HepG2 (cell line): ENCODE measurements at regions not wholly inside any gene's neighbourhood (a gene's known extent, or its start where the extent isn't known, plus 50 kb on each side); places are given as distances from the start of the nearest gene placed in this dataset.

Experiments used
- CBFB ChIP-seq: sonication (generic); formaldehyde crosslinking; IDR thresholded peaks from 2 replicates; pipeline ENCODE4 v1.4.0; 2020; ENCODE audit warnings: missing genetic modification reagents
- ETV6 ChIP-seq: sonication (generic); formaldehyde crosslinking; conservative IDR thresholded peaks from 2 replicates; pipeline ENCODE4 v1.4.0; 2020; ENCODE audit warnings: missing genetic modification reagents
- FOSL2 ChIP-seq: sonication (generic); formaldehyde crosslinking; IDR thresholded peaks from 2 replicates; pipeline ENCODE4 v1.4.0; 2020; ENCODE audit warnings: missing genetic modification reagents
- NONO ChIP-seq, 2 experiments: fragments of 450-650 bp in 1 of 2; sonication (generic) in 1 of 2; formaldehyde crosslinking in 1 of 2; IDR thresholded peaks in 1 of 2; conservative IDR thresholded peaks in 1 of 2; 2 replicates each; pipeline versions ENCODE4 v1.6.1 to v1.8.0; 2017 to 2022; ENCODE audit warnings: mild to moderate bottlenecking in 1 of 2, missing genetic modification reagents in 1 of 2, moderate library complexity in 1 of 2
- NR0B2 ChIP-seq: sonication (generic); formaldehyde crosslinking; IDR thresholded peaks from 2 replicates; pipeline ENCODE4 v1.4.0; 2020; ENCODE audit warnings: mild to moderate bottlenecking, missing genetic modification reagents
- PHF21A ChIP-seq: sonication (generic); formaldehyde crosslinking; IDR thresholded peaks from 2 replicates; pipeline ENCODE4 v1.5.0; 2020; ENCODE audit warnings: mild to moderate bottlenecking, missing genetic modification reagents
- REXO4 ChIP-seq: sonication (generic); formaldehyde crosslinking; IDR thresholded peaks from 2 replicates; pipeline ENCODE4 v1.8.0; 2022; ENCODE audit warnings: missing genetic modification reagents, mild to moderate bottlenecking, borderline replicate concordance
- USF2 ChIP-seq, 2 experiments: sonication (generic) in 1 of 2; formaldehyde crosslinking in 1 of 2; IDR thresholded peaks; 2 replicates each; pipeline versions ENCODE4 v1.5.1 to v1.6.1; 2011 to 2020; ENCODE audit warnings: borderline replicate concordance in 1 of 2, low read depth in 1 of 2, low read length in 1 of 2, mild to moderate bottlenecking in 1 of 2, missing genetic modification reagents in 1 of 2, moderate library complexity in 1 of 2
- ZNF543 ChIP-seq: sonication (generic); formaldehyde crosslinking; IDR thresholded peaks from 2 replicates; pipeline ENCODE4 v1.4.0; 2020; ENCODE audit warnings: mild to moderate bottlenecking, missing genetic modification reagents
- ZNF660 ChIP-seq: sonication (generic); formaldehyde crosslinking; IDR thresholded peaks from 2 replicates; pipeline ENCODE4 v1.5.1; 2020; ENCODE audit warnings: mild to moderate bottlenecking, low read depth, missing genetic modification reagents, borderline replicate concordance
- TF ChIP-seq, protein P1 (sequence below): sonication (generic); formaldehyde crosslinking; IDR thresholded peaks from 2 replicates; pipeline ENCODE4 v1.5.0; 2020; ENCODE audit warnings: mild to moderate bottlenecking, missing genetic modification reagents, moderate library complexity
- TF ChIP-seq, protein P2 (sequence below): IDR thresholded peaks from 2 replicates; pipeline ENCODE4 v1.6.1; 2016; ENCODE audit warnings: mild to moderate bottlenecking, missing biosample characterization, missing genetic modification reagents

GRCh38 chr2:234626566-234627130, 129.8 kb upstream of the ARL4C start:
- TF ChIP-seq, protein P1, sequence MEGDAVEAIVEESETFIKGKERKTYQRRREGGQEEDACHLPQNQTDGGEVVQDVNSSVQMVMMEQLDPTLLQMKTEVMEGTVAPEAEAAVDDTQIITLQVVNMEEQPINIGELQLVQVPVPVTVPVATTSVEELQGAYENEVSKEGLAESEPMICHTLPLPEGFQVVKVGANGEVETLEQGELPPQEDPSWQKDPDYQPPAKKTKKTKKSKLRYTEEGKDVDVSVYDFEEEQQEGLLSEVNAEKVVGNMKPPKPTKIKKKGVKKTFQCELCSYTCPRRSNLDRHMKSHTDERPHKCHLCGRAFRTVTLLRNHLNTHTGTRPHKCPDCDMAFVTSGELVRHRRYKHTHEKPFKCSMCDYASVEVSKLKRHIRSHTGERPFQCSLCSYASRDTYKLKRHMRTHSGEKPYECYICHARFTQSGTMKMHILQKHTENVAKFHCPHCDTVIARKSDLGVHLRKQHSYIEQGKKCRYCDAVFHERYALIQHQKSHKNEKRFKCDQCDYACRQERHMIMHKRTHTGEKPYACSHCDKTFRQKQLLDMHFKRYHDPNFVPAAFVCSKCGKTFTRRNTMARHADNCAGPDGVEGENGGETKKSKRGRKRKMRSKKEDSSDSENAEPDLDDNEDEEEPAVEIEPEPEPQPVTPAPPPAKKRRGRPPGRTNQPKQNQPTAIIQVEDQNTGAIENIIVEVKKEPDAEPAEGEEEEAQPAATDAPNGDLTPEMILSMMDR (CRISPR knock-in tag) = no peak
- TF ChIP-seq PHF21A (CRISPR knock-in tag) = no peak
- TF ChIP-seq, protein P2, sequence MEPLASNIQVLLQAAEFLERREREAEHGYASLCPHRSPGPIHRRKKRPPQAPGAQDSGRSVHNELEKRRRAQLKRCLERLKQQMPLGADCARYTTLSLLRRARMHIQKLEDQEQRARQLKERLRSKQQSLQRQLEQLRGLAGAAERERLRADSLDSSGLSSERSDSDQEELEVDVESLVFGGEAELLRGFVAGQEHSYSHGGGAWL (CRISPR knock-in tag) = no peak
- TF ChIP-seq ZNF543 (CRISPR knock-in tag) = no peak
- TF ChIP-seq NONO (IDR thresholded peaks at IDR 0.05) = no peak
- TF ChIP-seq NONO (CRISPR knock-in tag; conservative IDR thresholded peaks at IDR 0.05) = no peak
- TF ChIP-seq CBFB (CRISPR knock-in tag) = no peak
- TF ChIP-seq NR0B2 = no peak
- TF ChIP-seq ETV6 = no peak
- no peak for TF ChIP-seq ZNF660 (CRISPR knock-in tag)
- no peak for TF ChIP-seq FOSL2
- no peak for TF ChIP-seq USF2 (IDR thresholded peaks at IDR 0.05; ENCODE audit: low read depth, low read length)
- no peak for TF ChIP-seq USF2 (CRISPR knock-in tag; IDR thresholded peaks at IDR 0.05; ENCODE audit: borderline replicate concordance)
- no peak for TF ChIP-seq REXO4
